Activated B cell treated with CpG ODN at 0.5 μM for 24 hours (primary cell): ENCODE measurements at regions not wholly inside any gene's neighbourhood (a gene's known extent, or its start where the extent isn't known, plus 50 kb on each side); places are given as distances from the start of the nearest gene placed in this dataset.

Source experiments
- ATAC-seq: fragments of 200-7000 bp; cut with Tn5 transposase; one replicate; pipeline ENCODE4 v1.10.0; 2021; ENCODE audit warnings: low read depth, mild to moderate bottlenecking, moderate library complexity
- CTCF ChIA-PET: fragments of 350-600 bp; sonication (Branson Sonifier 250); formaldehyde crosslinking; loops from one replicate; lab custom pipeline; 2021; ENCODE audit warnings: antibody characterized with exemption; lab: Charles Lee
- POLR2A ChIA-PET: fragments of 350-600 bp; sonication (Branson Sonifier 250); formaldehyde crosslinking; loops from one replicate; lab custom pipeline; 2021; ENCODE audit warnings: antibody characterized with exemption; lab: Charles Lee
- DNase-seq: peaks from one replicate; pipeline ENCODE4 v3.0.0; 2022
- H3K27ac Mint-ChIP-seq: one replicate; pipeline ENCODE4 v1.8.0; 2020; ENCODE audit warnings: mixed read lengths
- H3K27me3 Mint-ChIP-seq: one replicate; pipeline ENCODE4 v1.8.0; 2021; ENCODE audit warnings: mixed read lengths
- H3K36me3 Mint-ChIP-seq: one replicate; pipeline ENCODE4 v1.8.0; 2021; ENCODE audit warnings: low read depth, mixed read lengths
- H3K4me1 Mint-ChIP-seq: one replicate; pipeline ENCODE4 v1.8.0; 2021; ENCODE audit warnings: mixed read lengths
- H3K4me3 Mint-ChIP-seq: one replicate; pipeline ENCODE4 v1.8.0; 2020; ENCODE audit warnings: mild to moderate bottlenecking, mixed read lengths
- H3K9me3 Mint-ChIP-seq: one replicate; pipeline ENCODE4 v1.8.0; 2020; ENCODE audit warnings: mixed read lengths
- CTCF ChIP-seq: fragments of 200-600 bp; IDR thresholded peaks from one replicate; pipeline ENCODE4 v1.8.0; 2022; ENCODE audit warnings: antibody characterized with exemption, mild to moderate bottlenecking
- intact Hi-C: fragments of 100-400 bp; cut with micrococcal nuclease; formaldehyde crosslinking; loops from one replicate; pipeline ENCODE4 v1.15.1; 2024

GRCh38 chr2:239546541-239546940 is 145.7 kb upstream of the HDAC4 start:
- CTCF ChIA-PET = no interaction called here
- H3K27ac Mint-ChIP-seq = no peak overlapping the region
- H3K4me1 Mint-ChIP-seq = no peaks in the 10 kb centered on the region
- TF ChIP-seq CTCF = no peak
- DNase-seq = no peak
- H3K36me3 Mint-ChIP-seq = no peaks in the 10 kb centered on the region
- H3K9me3 Mint-ChIP-seq = no peaks in the 10 kb centered on the region
- POLR2A ChIA-PET = no interaction called here
- H3K4me3 Mint-ChIP-seq = no peak overlapping the region
- no peak for ATAC-seq
- intact Hi-C loops = no loop called here
- H3K27me3 Mint-ChIP-seq = peaks cover 14% of the 10 kb centered on the region

DNA sequence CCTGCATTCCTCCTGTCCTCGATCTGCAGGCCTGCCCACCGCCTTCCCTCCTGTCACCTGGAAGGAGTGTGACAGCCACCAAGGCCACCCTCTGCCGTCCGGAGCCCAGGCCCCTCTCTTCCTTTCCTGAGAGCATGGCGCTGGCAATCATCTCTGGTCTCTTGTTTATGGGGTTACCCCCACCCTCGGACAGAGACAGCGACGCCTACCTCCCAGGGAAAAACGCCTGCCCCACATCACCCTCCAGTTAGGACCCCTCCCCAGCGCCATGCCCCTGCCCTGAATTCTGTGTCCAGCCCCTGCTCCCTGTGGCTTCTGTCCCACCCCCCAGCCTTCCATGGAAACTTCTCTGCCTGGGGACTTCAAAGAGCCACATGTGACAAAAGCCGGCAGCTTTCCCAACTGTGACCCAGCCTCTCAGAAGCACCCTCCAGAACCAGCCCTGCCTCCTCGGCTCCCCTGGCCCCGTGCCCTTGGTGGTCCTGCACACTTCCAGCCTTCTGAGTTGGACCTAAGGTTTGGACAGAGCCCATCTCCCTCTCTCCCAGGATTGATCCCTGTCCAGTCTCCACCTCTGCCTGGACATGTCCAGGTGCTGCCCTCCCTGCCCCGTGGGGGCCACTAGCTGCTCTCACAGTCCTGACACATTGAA is 145.0 kb upstream of the HDAC4 start:
- Mint-ChIP-seq H3K9me3 (no peaks in the 10 kb centered on the region), H3K4me3 (no peak overlapping the region), H3K27ac (no peak overlapping the region), H3K36me3 (no peaks in the 10 kb centered on the region), H3K4me1 (no peaks in the 10 kb centered on the region), H3K27me3 (peaks cover 17% of the 10 kb centered on the region)
- ATAC-seq (no peak), DNase-seq (no peak)
- intact Hi-C loops = no loop called here
- CTCF ChIA-PET = no interaction called here
- POLR2A ChIA-PET = no interaction called here
- TF ChIP-seq CTCF = no peak

DNA sequence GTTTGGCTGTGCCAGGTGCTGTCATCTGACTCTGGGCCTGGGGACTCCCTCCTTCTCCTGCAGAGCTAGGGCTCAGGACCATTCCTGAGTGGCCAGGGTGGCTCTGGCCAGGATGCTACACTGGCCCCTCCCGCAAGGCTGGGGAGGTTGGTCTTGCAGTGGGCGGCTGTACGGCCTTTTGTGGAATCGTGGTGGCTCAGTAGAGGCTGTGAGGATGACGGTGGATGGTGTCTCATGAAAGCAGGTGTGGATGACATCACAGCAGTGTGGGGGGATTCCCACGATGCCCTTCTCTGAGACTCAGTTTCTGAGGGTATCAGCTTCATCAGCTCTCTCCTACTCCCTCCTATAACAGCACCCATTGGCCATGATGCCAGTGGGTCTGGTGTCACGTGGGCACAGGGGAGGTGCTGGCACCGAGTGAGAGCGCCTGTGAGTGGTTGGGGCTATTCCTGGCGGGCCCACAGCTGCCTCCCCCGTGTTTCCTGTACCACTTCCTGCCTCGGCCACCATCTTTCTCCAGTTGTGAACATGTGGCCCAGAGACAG is 144.2 kb upstream of the HDAC4 start:
- Mint-ChIP-seq H3K4me3 (no peak overlapping the region), H3K36me3 (no peaks in the 10 kb centered on the region), H3K27ac (no peak overlapping the region), H3K9me3 (no peaks in the 10 kb centered on the region), H3K27me3 (peaks cover 21% of the 10 kb centered on the region), H3K4me1 (no peaks in the 10 kb centered on the region)
- DNase-seq (no peak), ATAC-seq (no peak)
- CTCF ChIA-PET = no interaction called here
- POLR2A ChIA-PET = no interaction called here
- intact Hi-C loops = no loop called here
- TF ChIP-seq CTCF = no peak

DNA sequence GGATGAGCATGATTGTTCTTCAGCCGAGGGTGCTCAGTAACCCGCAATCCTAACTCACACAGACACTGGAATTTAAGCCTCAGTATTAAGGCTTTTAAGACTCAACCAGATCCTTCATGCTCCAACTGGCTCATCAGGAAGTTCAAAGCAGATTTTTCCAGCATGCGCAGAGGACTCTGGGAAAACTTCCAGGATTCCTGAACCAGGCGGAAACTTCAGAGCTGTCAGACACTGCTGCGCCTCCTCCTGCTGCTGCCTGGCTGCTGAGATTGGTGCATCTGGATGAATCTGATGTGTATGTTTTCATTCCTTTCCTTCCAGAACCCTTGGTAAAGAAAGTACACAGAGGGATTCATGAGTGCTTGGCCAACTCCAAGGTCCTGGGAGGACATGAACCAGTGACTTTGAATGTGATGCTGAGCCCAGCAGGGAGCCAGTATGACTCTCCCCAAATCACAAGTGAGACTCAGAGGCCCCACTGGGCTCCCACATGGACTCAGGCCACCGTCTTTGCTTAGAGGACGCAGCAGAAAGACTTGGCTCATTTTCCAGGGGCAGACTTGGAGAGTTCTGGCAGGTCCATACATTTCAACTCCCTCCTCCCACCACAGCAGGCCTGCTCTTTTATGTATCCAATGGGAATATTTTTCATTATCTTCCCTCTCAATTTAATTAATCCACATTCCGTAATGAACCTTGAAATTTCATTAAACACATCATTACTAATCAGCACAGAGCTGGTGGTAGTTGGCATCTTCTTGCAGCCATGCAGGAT is 143.5 kb upstream of the HDAC4 start:
- no peak overlapping the region for H3K4me3 Mint-ChIP-seq
- CTCF ChIA-PET = no interaction called here
- no peaks in the 10 kb centered on the region for H3K9me3 Mint-ChIP-seq
- H3K4me1 Mint-ChIP-seq = no peaks in the 10 kb centered on the region
- no peak overlapping the region for H3K27ac Mint-ChIP-seq
- no peaks in the 10 kb centered on the region for H3K36me3 Mint-ChIP-seq
- ATAC-seq (no peak), DNase-seq (no peak)
- no peak for TF ChIP-seq CTCF
- H3K27me3 Mint-ChIP-seq = peaks cover 18% of the 10 kb centered on the region
- POLR2A ChIA-PET = no interaction called here
- intact Hi-C loops = no loop called here

DNA sequence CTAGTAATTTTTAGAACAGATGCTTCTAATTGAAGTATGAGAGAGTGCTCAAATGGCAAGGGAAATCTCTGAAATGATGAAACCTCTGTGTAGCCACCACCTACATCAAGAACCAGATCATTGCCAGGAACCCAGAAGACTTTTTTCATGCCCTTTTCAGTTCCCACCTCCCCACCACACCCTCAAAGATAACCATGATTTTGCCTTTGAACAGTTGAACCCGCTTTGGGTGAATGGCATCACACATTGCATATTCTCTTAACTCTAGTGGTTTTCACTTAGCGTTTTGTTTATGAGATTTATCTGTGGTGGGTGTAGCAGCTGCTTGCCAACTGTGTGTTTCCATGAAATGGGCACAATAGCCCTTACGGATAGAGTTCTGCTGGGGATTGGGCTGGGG is 142.9 kb upstream of the HDAC4 start:
- TF ChIP-seq CTCF = no peak
- Mint-ChIP-seq H3K9me3 (no peaks in the 10 kb centered on the region), H3K36me3 (no peaks in the 10 kb centered on the region), H3K27ac (no peak overlapping the region), H3K4me1 (no peaks in the 10 kb centered on the region), H3K27me3 (peaks cover 17% of the 10 kb centered on the region), H3K4me3 (no peak overlapping the region)
- ATAC-seq = no peak
- ChIA-PET CTCF (no interaction called here), POLR2A (no interaction called here)
- intact Hi-C loops = no loop called here
- DNase-seq = no peak
